GM12878 (cell line): ENCODE measurements at regions not wholly inside any gene's neighbourhood (a gene's known extent, or its start where the extent isn't known, plus 50 kb on each side); places are given as distances from the start of the nearest gene placed in this dataset.

ENCODE experiments used
- CEBPB ChIP-seq, 2 experiments: fragments of 150-350 bp in 1 of 2; IDR thresholded peaks; 2 replicates each; pipeline ENCODE4 v1.6.1; 2012 to 2014; ENCODE audit warnings: low read depth in 2 of 2, low read length in 2 of 2, borderline replicate concordance in 1 of 2, inconsistent platforms in 1 of 2
- EZH2 ChIP-seq: IDR thresholded peaks from 2 replicates; pipeline ENCODE4 v1.6.1; 2012; ENCODE audit warnings: low read depth, mild to moderate bottlenecking, control low read depth, inconsistent platforms, low read length, borderline replicate concordance; ENCODE audit not compliant: control insufficient read depth
- HDAC2 ChIP-seq: fragments of 200-600 bp; sonication (generic); IDR thresholded peaks from 2 replicates; pipeline ENCODE4 v1.6.1; 2017
- POLR2AphosphoS2 ChIP-seq: IDR thresholded peaks from 2 replicates; pipeline ENCODE4 v1.6.1; 2011; ENCODE audit warnings: low read depth, mild to moderate bottlenecking, low read length, improper control_type of control experiment, moderate library complexity

DNA sequence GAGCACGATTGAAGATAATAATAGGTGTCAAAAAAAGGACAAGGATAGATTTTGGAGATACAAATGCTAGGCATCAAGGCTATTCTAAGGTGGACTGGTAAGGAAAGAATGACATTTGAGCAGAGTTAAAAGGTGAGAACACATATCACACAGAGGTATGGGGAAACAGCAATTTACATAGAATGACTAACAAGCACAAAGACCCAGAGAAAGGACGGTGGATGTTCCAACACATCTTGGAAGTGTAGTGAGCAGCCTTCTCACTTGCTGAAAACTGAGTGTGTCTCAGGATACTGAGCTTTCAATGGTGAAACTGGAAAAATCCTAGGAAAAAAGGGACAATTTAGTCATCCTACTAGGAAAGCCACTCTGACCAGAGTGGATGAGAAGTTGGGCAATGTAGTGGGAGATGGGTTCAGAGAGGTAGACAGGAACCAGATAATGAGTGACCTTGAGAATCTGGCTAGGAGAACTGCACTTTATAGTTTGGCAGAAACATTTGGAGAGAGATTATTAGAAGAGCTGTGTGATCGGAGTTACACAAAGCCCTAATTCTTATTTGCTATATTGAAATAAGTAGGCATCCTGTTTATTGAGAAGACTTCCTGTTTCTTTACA lies 706.0 kb downstream of the KCNA4 start:
- TF ChIP-seq EZH2 (no peak), CEBPB (IDR thresholded peaks at IDR 0.05; ENCODE audit: borderline replicate concordance in 1 of 2, low read depth in 2 of 2, low read length in 2 of 2) (no peak), POLR2AphosphoS2 (no peak), HDAC2 (no peak)
